B cell (primary cell): ENCODE measurements at regions not wholly inside any gene's neighbourhood (a gene's known extent, or its start where the extent isn't known, plus 50 kb on each side); places are given as distances from the start of the nearest gene placed in this dataset.

Experiments used
- EZH2 ChIP-seq: IDR thresholded peaks from 2 replicates; pipeline ENCODE4 v1.6.1; 2012; ENCODE audit warnings: borderline replicate concordance, low read depth, mild to moderate bottlenecking, moderate library complexity, low read length; ENCODE audit not compliant: insufficient read depth, poor library complexity, severe bottlenecking
- TF ChIP-seq, protein P1 (sequence below): fragments of 200-600 bp; IDR thresholded peaks from one replicate; pipeline ENCODE4 v1.8.0; 2022; ENCODE audit warnings: antibody characterized with exemption, mild to moderate bottlenecking

DNA sequence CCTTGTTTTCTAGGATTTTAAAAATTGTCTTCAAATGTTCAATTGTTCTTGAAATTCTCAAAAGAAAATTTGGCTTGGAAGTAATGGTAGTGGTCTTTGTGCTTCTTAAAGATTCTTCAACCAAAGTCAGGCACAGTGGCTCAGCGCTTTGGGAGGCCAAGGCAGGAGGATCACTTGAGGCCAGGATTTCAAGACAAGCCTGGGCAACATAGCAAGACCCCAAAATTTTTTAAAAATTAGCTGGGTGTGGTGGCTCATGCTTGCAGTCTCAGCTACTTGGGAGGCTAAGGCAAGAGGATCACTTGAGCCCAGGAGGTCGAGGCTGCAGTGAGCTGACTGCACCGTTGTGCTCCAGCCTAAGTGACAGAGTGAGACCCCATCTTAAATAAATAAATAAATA is 153.5 kb upstream of the ZNF507 start:
- TF ChIP-seq, protein P1, sequence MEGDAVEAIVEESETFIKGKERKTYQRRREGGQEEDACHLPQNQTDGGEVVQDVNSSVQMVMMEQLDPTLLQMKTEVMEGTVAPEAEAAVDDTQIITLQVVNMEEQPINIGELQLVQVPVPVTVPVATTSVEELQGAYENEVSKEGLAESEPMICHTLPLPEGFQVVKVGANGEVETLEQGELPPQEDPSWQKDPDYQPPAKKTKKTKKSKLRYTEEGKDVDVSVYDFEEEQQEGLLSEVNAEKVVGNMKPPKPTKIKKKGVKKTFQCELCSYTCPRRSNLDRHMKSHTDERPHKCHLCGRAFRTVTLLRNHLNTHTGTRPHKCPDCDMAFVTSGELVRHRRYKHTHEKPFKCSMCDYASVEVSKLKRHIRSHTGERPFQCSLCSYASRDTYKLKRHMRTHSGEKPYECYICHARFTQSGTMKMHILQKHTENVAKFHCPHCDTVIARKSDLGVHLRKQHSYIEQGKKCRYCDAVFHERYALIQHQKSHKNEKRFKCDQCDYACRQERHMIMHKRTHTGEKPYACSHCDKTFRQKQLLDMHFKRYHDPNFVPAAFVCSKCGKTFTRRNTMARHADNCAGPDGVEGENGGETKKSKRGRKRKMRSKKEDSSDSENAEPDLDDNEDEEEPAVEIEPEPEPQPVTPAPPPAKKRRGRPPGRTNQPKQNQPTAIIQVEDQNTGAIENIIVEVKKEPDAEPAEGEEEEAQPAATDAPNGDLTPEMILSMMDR, result no peak
- TF ChIP-seq EZH2, result no peak
